ENCODE measurements at regions not wholly inside any gene's neighbourhood (a gene's known extent, or its start where the extent isn't known, plus 50 kb on each side); places are given as distances from the start of the nearest gene placed in this dataset.
"Not testable (repeated sequence)": the region's sequence is repeated elsewhere in the genome, so short reads cannot be mapped to it uniquely, and the experiment has no call there.

- Histone ChIP-seq H3K36me3 (ENCODE audit: insufficient read depth) (no peaks in the 10 kb centered on the region), H3K4me1 (ENCODE audit: insufficient read depth) (no peaks in the 10 kb centered on the region), H3K27ac (ENCODE audit: low read depth) (no peak overlapping the region), H3K4me3 (ENCODE audit: low read depth, low read length) (no peak overlapping the region)
- WGBS: 77% methylated on average over 8 of the region's 8 CpGs
- DNase-seq (ENCODE audit: extremely low spot score): no peak
These were observed 1575.3 kb upstream of the AGA start for GRCh38 chr4:179017581-179017980.

GRCh38 chr4:179027569-179027968 lies 1585.3 kb upstream of the AGA start:
- Histone ChIP-seq H3K4me3 (ENCODE audit: low read depth, low read length) (no peak overlapping the region), H3K4me1 (ENCODE audit: insufficient read depth) (no peaks in the 10 kb centered on the region), H3K36me3 (ENCODE audit: insufficient read depth) (no peaks in the 10 kb centered on the region), H3K27ac (ENCODE audit: low read depth) (no peak overlapping the region)
- DNase-seq (ENCODE audit: extremely low spot score): no peak
- 88% methylated on average over 4 of the region's 4 CpGs for WGBS

- DNase-seq (ENCODE audit: extremely low spot score): no peak
- WGBS: 27% methylated on average over 2 of the region's 2 CpGs
- Histone ChIP-seq H3K4me1 (ENCODE audit: insufficient read depth) (no peaks in the 10 kb centered on the region), H3K4me3 (ENCODE audit: low read depth, low read length) (no peak overlapping the region), H3K36me3 (ENCODE audit: insufficient read depth) (no peaks in the 10 kb centered on the region), H3K27ac (ENCODE audit: low read depth) (no peak overlapping the region)
These were observed 1586.1 kb upstream of the AGA start for GRCh38 chr4:179028321-179028720.

- no peaks in the 10 kb centered on the region for H3K4me1 ChIP-seq (ENCODE audit: insufficient read depth)
- H3K4me3 ChIP-seq (ENCODE audit: low read depth, low read length): no peak overlapping the region
- DNase-seq (ENCODE audit: extremely low spot score): no peak
- no peaks in the 10 kb centered on the region for H3K36me3 ChIP-seq (ENCODE audit: insufficient read depth)
- no peak overlapping the region for H3K27ac ChIP-seq (ENCODE audit: low read depth)
- WGBS: 86% methylated on average over 1 of the region's 1 CpG
These were observed 1587.4 kb upstream of the AGA start for GRCh38 chr4:179029683-179030082.

GRCh38 chr4:179040259-179040658 lies 1598.0 kb upstream of the AGA start:
- WGBS: 23% methylated on average over 1 of the region's 1 CpG
- Histone ChIP-seq H3K27ac (ENCODE audit: low read depth) (no peak overlapping the region), H3K4me1 (ENCODE audit: insufficient read depth) (no peaks in the 10 kb centered on the region), H3K36me3 (ENCODE audit: insufficient read depth) (no peaks in the 10 kb centered on the region), H3K4me3 (ENCODE audit: low read depth, low read length) (no peak overlapping the region)
- DNase-seq (ENCODE audit: extremely low spot score): no peak

- WGBS: 43% methylated on average over 6 of the region's 6 CpGs
- DNase-seq (ENCODE audit: extremely low spot score): no peak
- Histone ChIP-seq H3K4me3 (ENCODE audit: low read depth, low read length) (no peak overlapping the region), H3K27ac (ENCODE audit: low read depth) (no peak overlapping the region), H3K4me1 (ENCODE audit: insufficient read depth) (no peaks in the 10 kb centered on the region), H3K36me3 (ENCODE audit: insufficient read depth) (no peaks in the 10 kb centered on the region)
These were observed 1606.7 kb upstream of the AGA start for GRCh38 chr4:179048839-179049453.

GRCh38 chr4:179051206-179051605 lies 1609.0 kb upstream of the AGA start:
- Histone ChIP-seq H3K4me3 (ENCODE audit: low read depth, low read length) (no peak overlapping the region), H3K36me3 (ENCODE audit: insufficient read depth) (no peaks in the 10 kb centered on the region), H3K4me1 (ENCODE audit: insufficient read depth) (no peaks in the 10 kb centered on the region), H3K27ac (ENCODE audit: low read depth) (no peak overlapping the region)
- no peak for DNase-seq (ENCODE audit: extremely low spot score)
- whole genome bisulfite sequencing: 27% methylated on average over 1 of the region's 1 CpG

- 91% methylated on average over 3 of the region's 3 CpGs for WGBS
- no peaks in the 10 kb centered on the region for H3K36me3 ChIP-seq (ENCODE audit: insufficient read depth)
- H3K27ac ChIP-seq (ENCODE audit: low read depth): no peak overlapping the region
- H3K4me1 ChIP-seq (ENCODE audit: insufficient read depth): no peaks in the 10 kb centered on the region
- DNase-seq (ENCODE audit: extremely low spot score): no peak
- no peak overlapping the region for H3K4me3 ChIP-seq (ENCODE audit: low read depth, low read length)
These were observed 1617.2 kb upstream of the AGA start for GRCh38 chr4:179059396-179059795.

- DNase-seq (ENCODE audit: extremely low spot score); H3K36me3 ChIP-seq (ENCODE audit: insufficient read depth); H3K4me3 ChIP-seq (ENCODE audit: low read depth, low read length); H3K4me1 ChIP-seq (ENCODE audit: insufficient read depth); H3K27ac ChIP-seq (ENCODE audit: low read depth): not testable (repeated sequence)
- 89% methylated on average over 12 of the region's 12 CpGs for WGBS
These were observed 1624.0 kb upstream of the AGA start for GRCh38 chr4:179066254-179066653.

- no peaks in the 10 kb centered on the region for H3K4me1 ChIP-seq (ENCODE audit: insufficient read depth)
- H3K4me3 ChIP-seq (ENCODE audit: low read depth, low read length): no peak overlapping the region
- H3K36me3 ChIP-seq (ENCODE audit: insufficient read depth): no peaks in the 10 kb centered on the region
- 90% methylated on average over 2 of the region's 2 CpGs for WGBS
- no peak overlapping the region for H3K27ac ChIP-seq (ENCODE audit: low read depth)
- no peak for DNase-seq (ENCODE audit: extremely low spot score)
These were observed 1628.9 kb upstream of the AGA start for GRCh38 chr4:179071131-179071530.

GRCh38 chr4:179076865-179077264 lies 1634.6 kb upstream of the AGA start:
- Histone ChIP-seq H3K4me3 (ENCODE audit: low read depth, low read length) (no peak overlapping the region), H3K27ac (ENCODE audit: low read depth) (no peak overlapping the region), H3K4me1 (ENCODE audit: insufficient read depth) (no peaks in the 10 kb centered on the region), H3K36me3 (ENCODE audit: insufficient read depth) (no peaks in the 10 kb centered on the region)
- 92% methylated on average over 14 of the region's 14 CpGs for WGBS
- DNase-seq (ENCODE audit: extremely low spot score): no peak

GRCh38 chr4:179095585-179096221 lies 1653.5 kb upstream of the AGA start:
- Histone ChIP-seq H3K4me1 (ENCODE audit: insufficient read depth) (no peaks in the 10 kb centered on the region), H3K4me3 (ENCODE audit: low read depth, low read length) (no peak overlapping the region), H3K36me3 (ENCODE audit: insufficient read depth) (no peaks in the 10 kb centered on the region), H3K27ac (ENCODE audit: low read depth) (no peak overlapping the region)
- no peak for DNase-seq (ENCODE audit: extremely low spot score)
- WGBS: 17% methylated on average over 4 of the region's 4 CpGs

GRCh38 chr4:179097741-179098140 lies 1655.5 kb upstream of the AGA start:
- DNase-seq (ENCODE audit: extremely low spot score): no peak
- WGBS: 4% methylated on average over 1 of the region's 1 CpG
- H3K4me1 ChIP-seq (ENCODE audit: insufficient read depth): no peaks in the 10 kb centered on the region
- H3K4me3 ChIP-seq (ENCODE audit: low read depth, low read length): no peak overlapping the region
- H3K27ac ChIP-seq (ENCODE audit: low read depth): no peak overlapping the region
- no peaks in the 10 kb centered on the region for H3K36me3 ChIP-seq (ENCODE audit: insufficient read depth)

GRCh38 chr4:179110356-179110755 lies 1668.1 kb upstream of the AGA start:
- Histone ChIP-seq H3K4me3 (ENCODE audit: low read depth, low read length) (no peak overlapping the region), H3K4me1 (ENCODE audit: insufficient read depth) (no peaks in the 10 kb centered on the region), H3K36me3 (ENCODE audit: insufficient read depth) (no peaks in the 10 kb centered on the region), H3K27ac (ENCODE audit: low read depth) (no peak overlapping the region)
- no peak for DNase-seq (ENCODE audit: extremely low spot score)
- WGBS: 87% methylated on average over 2 of the region's 2 CpGs
